SK-N-SH (cell line): ENCODE measurements at regions not wholly inside any gene's neighbourhood (a gene's known extent, or its start where the extent isn't known, plus 50 kb on each side); places are given as distances from the start of the nearest gene placed in this dataset.

Experiments
- CTCF ChIA-PET: fragments of 300-600, 350-600 bp; formaldehyde crosslinking; extraction: SDS; loops from one replicate; lab custom pipeline; 2021; lab: Yijun Ruan, JAX
- POLR2A ChIA-PET: fragments of 350-600 bp; sonication (Branson Sonifier 250); formaldehyde crosslinking; extraction: SDS; loops from one replicate; lab custom pipeline; 2020; ENCODE audit warnings: antibody characterized with exemption, inconsistent platforms; lab: Yijun Ruan, JAX
- DNase-seq: peaks from one replicate; pipeline ENCODE4 v3.0.0; 2012
- H2AFZ ChIP-seq: fragments of 200-600 bp; sonication (generic); 2 replicates; pipeline ENCODE4 v1.8.1; 2016; ENCODE audit warnings: antibody characterized with exemption, mild to moderate bottlenecking, low read depth
- H3F3A ChIP-seq: fragments of 200-600 bp; sonication (generic); replicated peaks from 2 replicates; pipeline ENCODE3; 2016; ENCODE audit warnings: antibody characterized with exemption, mild to moderate bottlenecking; ENCODE audit not compliant: insufficient read depth
- H3K27ac ChIP-seq, 2 experiments: fragments of 200-500 bp in 1 of 2; fragments of 200-600 bp in 1 of 2; sonication (Bioruptor generic) in 1 of 2; sonication (generic), shearing (Covaris generic) in 1 of 2; 2 replicates each; pipeline versions ENCODE4 v1.5.1 to v1.6.1; 2014 to 2016; ENCODE audit warnings: low read depth in 2 of 2, inconsistent platforms in 1 of 2, low read length in 1 of 2, mild to moderate bottlenecking in 1 of 2, mixed read lengths in 1 of 2
- H3K27me3 ChIP-seq: fragments of 200-600 bp; sonication (generic), shearing (Covaris generic); 2 replicates; pipeline ENCODE4 v1.6.1; 2016; ENCODE audit warnings: mixed run types; ENCODE audit not compliant: insufficient read depth
- H3K36me3 ChIP-seq, 2 experiments: fragments of 200-500 bp in 1 of 2; fragments of 200-600 bp in 1 of 2; sonication (Bioruptor generic) in 1 of 2; sonication (generic) in 1 of 2; replicated peaks in 1 of 2; 2 replicates each; pipeline versions ENCODE3 to v1.5.1; 2014 to 2016; ENCODE audit warnings: low read length in 1 of 2, mild to moderate bottlenecking in 1 of 2; ENCODE audit not compliant: insufficient read depth in 2 of 2, control insufficient read depth in 1 of 2
- H3K4me1 ChIP-seq, 2 experiments: fragments of 200-500 bp in 1 of 2; fragments of 200-600 bp in 1 of 2; sonication (Bioruptor generic) in 1 of 2; sonication (generic), shearing (Covaris generic) in 1 of 2; 2 replicates each; pipeline versions ENCODE4 v1.5.1 to v1.6.1; 2014 to 2016; ENCODE audit warnings: low read depth in 1 of 2, low read length in 1 of 2, mixed run types in 1 of 2; ENCODE audit not compliant: insufficient read depth in 2 of 2, control insufficient read depth in 1 of 2
- H3K4me2 ChIP-seq: fragments of 200-600 bp; sonication (generic), shearing (Covaris generic); 2 replicates; pipeline ENCODE4 v1.6.1; 2017; ENCODE audit warnings: mixed run types
- H3K4me3 ChIP-seq, 2 experiments: fragments of 200-500 bp in 1 of 2; fragments of 200-600 bp in 1 of 2; sonication (Bioruptor generic) in 1 of 2; sonication (generic), shearing (Covaris generic) in 1 of 2; 2 replicates each; pipeline versions ENCODE4 v1.5.1 to v1.8.1; 2014 to 2016; ENCODE audit warnings: low read depth in 2 of 2, inconsistent platforms in 1 of 2, low read length in 1 of 2, mild to moderate bottlenecking in 1 of 2, mixed read lengths in 1 of 2, moderate library complexity in 1 of 2
- H3K79me2 ChIP-seq: fragments of 200-600 bp; sonication (generic); 2 replicates; pipeline ENCODE4 v1.8.1; 2017; ENCODE audit warnings: mild to moderate bottlenecking; ENCODE audit not compliant: insufficient read depth
- H3K9ac ChIP-seq: fragments of 200-600 bp; sonication (generic); 2 replicates; pipeline ENCODE4 v1.6.1; 2017; ENCODE audit warnings: mixed run types
- H3K9me2 ChIP-seq: fragments of 200-600 bp; sonication (generic); 2 replicates; pipeline ENCODE4 v1.6.1; 2017; ENCODE audit warnings: mixed run types
- H3K9me3 ChIP-seq: fragments of 200-600 bp; sonication (generic); 2 replicates; pipeline ENCODE4 v1.6.1; 2017; ENCODE audit warnings: mixed run types, mild to moderate bottlenecking, moderate library complexity
- H4K20me1 ChIP-seq: fragments of 200-600 bp; sonication (generic); 2 replicates; pipeline ENCODE4 v1.6.1; 2017; ENCODE audit warnings: mild to moderate bottlenecking, mixed run types; ENCODE audit not compliant: insufficient read depth
- ELF1 ChIP-seq: IDR thresholded peaks from 2 replicates; pipeline ENCODE4 v1.4.0; 2012
- FOSL2 ChIP-seq: IDR thresholded peaks from 2 replicates; pipeline ENCODE4 v1.4.0; 2012; ENCODE audit warnings: low read depth, mild to moderate bottlenecking, moderate library complexity, borderline replicate concordance
- FOXM1 ChIP-seq: IDR thresholded peaks from 2 replicates; pipeline ENCODE4 v1.4.0; 2012; ENCODE audit warnings: low read depth, mild to moderate bottlenecking
- MEF2A ChIP-seq: IDR thresholded peaks from 2 replicates; pipeline ENCODE4 v1.4.0; 2012; ENCODE audit warnings: low read depth, borderline replicate concordance
- NFIC ChIP-seq: IDR thresholded peaks from 2 replicates; pipeline ENCODE4 v1.4.0; 2012; ENCODE audit warnings: borderline replicate concordance
- RCOR1 ChIP-seq: fragments of 150-350 bp; IDR thresholded peaks from 2 replicates; pipeline ENCODE4 v1.6.1; 2017; ENCODE audit warnings: antibody characterized with exemption, low read length
- REST ChIP-seq: IDR thresholded peaks from 2 replicates; pipeline ENCODE4 v1.6.1; 2012; ENCODE audit warnings: mild to moderate bottlenecking, low read depth, low read length, moderate library complexity
- RFX5 ChIP-seq: IDR thresholded peaks from 2 replicates; pipeline ENCODE4 v1.6.1; 2012; ENCODE audit warnings: mild to moderate bottlenecking, improper control_type of control experiment, low read length
- RXRA ChIP-seq: IDR thresholded peaks from 2 replicates; pipeline ENCODE4 v1.4.0; 2012; ENCODE audit warnings: low read depth, mild to moderate bottlenecking, borderline replicate concordance
- SIN3A ChIP-seq: IDR thresholded peaks from 2 replicates; pipeline ENCODE4 v1.6.1; 2012; ENCODE audit warnings: low read depth, mild to moderate bottlenecking, low read length, moderate library complexity, borderline replicate concordance
- SMC3 ChIP-seq: IDR thresholded peaks from 2 replicates; pipeline ENCODE4 v1.6.1; 2012; ENCODE audit warnings: low read depth, low read length, improper control_type of control experiment
- TCF12 ChIP-seq: IDR thresholded peaks from 2 replicates; pipeline ENCODE4 v1.4.0; 2012
- TEAD4 ChIP-seq: IDR thresholded peaks from 2 replicates; pipeline ENCODE4 v1.4.0; 2012; ENCODE audit warnings: mild to moderate bottlenecking, borderline replicate concordance; ENCODE audit not compliant: insufficient read depth
- WGBS: methylation state at CpG from one replicate; pipeline ENCODE4 v1.1.6; 2017; ENCODE audit warnings: low lambda C conversion rate; 5-methylcytosine and 5-hydroxymethylcytosine counted together
- TF ChIP-seq, protein P1 (sequence below): fragments of 150-350 bp; IDR thresholded peaks from 2 replicates; pipeline ENCODE4 v1.6.1; 2016; ENCODE audit warnings: mild to moderate bottlenecking, low read depth, low read length
- TF ChIP-seq, protein P2 (sequence below): IDR thresholded peaks from 2 replicates; pipeline ENCODE4 v1.4.0; 2012; ENCODE audit warnings: low read depth, borderline replicate concordance

GRCh38 chr2:80854831-80855230 is 550.3 kb upstream of the LRRTM1 start (continued):
- TF ChIP-seq, protein P1, sequence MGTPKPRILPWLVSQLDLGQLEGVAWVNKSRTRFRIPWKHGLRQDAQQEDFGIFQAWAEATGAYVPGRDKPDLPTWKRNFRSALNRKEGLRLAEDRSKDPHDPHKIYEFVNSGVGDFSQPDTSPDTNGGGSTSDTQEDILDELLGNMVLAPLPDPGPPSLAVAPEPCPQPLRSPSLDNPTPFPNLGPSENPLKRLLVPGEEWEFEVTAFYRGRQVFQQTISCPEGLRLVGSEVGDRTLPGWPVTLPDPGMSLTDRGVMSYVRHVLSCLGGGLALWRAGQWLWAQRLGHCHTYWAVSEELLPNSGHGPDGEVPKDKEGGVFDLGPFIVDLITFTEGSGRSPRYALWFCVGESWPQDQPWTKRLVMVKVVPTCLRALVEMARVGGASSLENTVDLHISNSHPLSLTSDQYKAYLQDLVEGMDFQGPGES: no peak
- TF ChIP-seq FOXM1: no peak
- TF ChIP-seq RCOR1: no peak

GRCh38 chr2:80852808-80853139 is 548.2 kb upstream of the LRRTM1 start:
- H3K9ac ChIP-seq: no peak overlapping the region
- TF ChIP-seq RFX5: no peak
- TF ChIP-seq SMC3: no peak
- TF ChIP-seq TEAD4: no peak
- no peak for TF ChIP-seq TCF12
- no peak for TF ChIP-seq MEF2A
- TF ChIP-seq RCOR1: no peak
- no peak for TF ChIP-seq REST
- no peak for TF ChIP-seq FOXM1
- TF ChIP-seq FOSL2: no peak
- no peak for TF ChIP-seq ELF1
- TF ChIP-seq RXRA: no peak
- TF ChIP-seq SIN3A: no peak
- TF ChIP-seq, protein P2, sequence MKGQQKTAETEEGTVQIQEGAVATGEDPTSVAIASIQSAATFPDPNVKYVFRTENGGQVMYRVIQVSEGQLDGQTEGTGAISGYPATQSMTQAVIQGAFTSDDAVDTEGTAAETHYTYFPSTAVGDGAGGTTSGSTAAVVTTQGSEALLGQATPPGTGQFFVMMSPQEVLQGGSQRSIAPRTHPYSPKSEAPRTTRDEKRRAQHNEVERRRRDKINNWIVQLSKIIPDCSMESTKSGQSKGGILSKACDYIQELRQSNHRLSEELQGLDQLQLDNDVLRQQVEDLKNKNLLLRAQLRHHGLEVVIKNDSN: no peak
- TF ChIP-seq NFIC: no peak
- POLR2A ChIA-PET: no interaction called here
- no peak overlapping the region for H3K4me3 ChIP-seq
- no peaks in the 10 kb centered on the region for H3K9me2 ChIP-seq
- WGBS: 0% methylated on average over 2 of the region's 2 CpGs
- no peak for DNase-seq
- H3K9me3 ChIP-seq: no peaks in the 10 kb centered on the region
- H3K4me1 ChIP-seq: no peaks in the 10 kb centered on the region
- CTCF ChIA-PET: no interaction called here
- no peaks in the 10 kb centered on the region for H3K79me2 ChIP-seq
- H2AFZ ChIP-seq: no peak overlapping the region
- H3K4me2 ChIP-seq: no peak overlapping the region
- H3F3A ChIP-seq: no peaks in the 10 kb centered on the region
- no peaks in the 10 kb centered on the region for H3K36me3 ChIP-seq
- no peaks in the 10 kb centered on the region for H3K27me3 ChIP-seq
- H3K27ac ChIP-seq: no peak overlapping the region
- H4K20me1 ChIP-seq: no peaks in the 10 kb centered on the region
